HEK293 (cell line): ENCODE measurements at regions not wholly inside any gene's neighbourhood (a gene's known extent, or its start where the extent isn't known, plus 50 kb on each side); places are given as distances from the start of the nearest gene placed in this dataset.

ENCODE experiments used
- CTCF ChIA-PET: fragments of 350-600 bp; formaldehyde crosslinking; extraction: SDS; loops from one replicate; lab custom pipeline; 2021; ENCODE audit warnings: antibody characterized with exemption; lab: Yijun Ruan, JAX
- POLR2A ChIA-PET: fragments of 300-600 bp; formaldehyde crosslinking; extraction: SDS; loops from one replicate; lab custom pipeline; 2020; ENCODE audit warnings: antibody characterized with exemption, inconsistent platforms; lab: Yijun Ruan, JAX
- H3K27ac ChIP-seq: fragments of 200-500 bp; sonication (Bioruptor generic); 2 replicates; pipeline ENCODE4 v1.5.1; 2014; ENCODE audit warnings: low read depth, low read length, control low read depth, inconsistent platforms; ENCODE audit errors: extremely low read depth
- H3K36me3 ChIP-seq, 2 experiments: fragments of 200-500 bp in 1 of 2; sonication (Bioruptor generic) in 1 of 2; 1 replicate in 1 of 2; 2 replicates in 1 of 2; pipeline ENCODE4 v1.5.1; 2014 to 2017; ENCODE audit warnings: inconsistent platforms in 2 of 2, low read length in 2 of 2; ENCODE audit not compliant: control insufficient read depth in 2 of 2, insufficient read depth in 1 of 2
- H3K4me1 ChIP-seq: fragments of 200-500 bp; sonication (Bioruptor generic); 2 replicates; pipeline ENCODE4 v1.5.1; 2014; ENCODE audit warnings: mild to moderate bottlenecking, low read length, inconsistent platforms; ENCODE audit not compliant: control insufficient read depth, insufficient read depth
- H3K4me3 ChIP-seq: 2 replicates; pipeline ENCODE4 v1.5.1; 2011; ENCODE audit warnings: low read depth, mild to moderate bottlenecking, control low read depth, low read length, moderate library complexity
- H3K9me3 ChIP-seq: fragments of 200-500 bp; sonication (Bioruptor generic); 2 replicates; pipeline ENCODE4 v1.5.1; 2014; ENCODE audit warnings: low read depth, low read length, inconsistent platforms; ENCODE audit not compliant: control insufficient read depth, insufficient read depth
- BCL11B ChIP-seq: fragments of 450-650 bp; formaldehyde crosslinking; IDR thresholded peaks from 2 replicates; pipeline ENCODE4 v1.5.1; 2016; ENCODE audit warnings: low read depth, missing biosample characterization, missing genetic modification characterization
- HOXA7 ChIP-seq: sonication (generic); formaldehyde crosslinking; IDR thresholded peaks from 2 replicates; pipeline ENCODE4 v1.8.1; 2022; ENCODE audit warnings: missing genetic modification reagents, borderline replicate concordance
- KLF10 ChIP-seq: fragments of 450-650 bp; IDR thresholded peaks from 2 replicates; pipeline ENCODE4 v1.5.1; 2018; ENCODE audit warnings: missing biosample characterization, mild to moderate bottlenecking, missing genetic modification characterization
- KLF17 ChIP-seq: fragments of 450-650 bp; formaldehyde crosslinking; IDR thresholded peaks from 2 replicates; pipeline ENCODE4 v1.5.1; 2016; ENCODE audit warnings: missing biosample characterization, missing genetic modification characterization
- PRDM2 ChIP-seq: fragments of 450-650 bp; formaldehyde crosslinking; IDR thresholded peaks from 2 replicates; pipeline ENCODE4 v1.5.1; 2016; ENCODE audit warnings: missing biosample characterization, missing genetic modification characterization, borderline replicate concordance
- TCF7L2 ChIP-seq: IDR thresholded peaks from 2 replicates; pipeline ENCODE4 v1.6.1; 2011; ENCODE audit warnings: low read depth, mild to moderate bottlenecking, inconsistent platforms, low read length, moderate library complexity, borderline replicate concordance
- ZBTB11 ChIP-seq: fragments of 450-650 bp; formaldehyde crosslinking; conservative IDR thresholded peaks from 2 replicates; pipeline ENCODE4 v1.5.1; 2016; ENCODE audit warnings: low read depth, missing biosample characterization, missing genetic modification characterization
- ZNF157 ChIP-seq: fragments of 450-650 bp; formaldehyde crosslinking; IDR thresholded peaks from 2 replicates; pipeline ENCODE4 v1.5.1; 2016; ENCODE audit warnings: missing biosample characterization, missing genetic modification characterization
- ZNF18 ChIP-seq: fragments of 450-650 bp; formaldehyde crosslinking; IDR thresholded peaks from 2 replicates; pipeline ENCODE4 v1.5.1; 2016; ENCODE audit warnings: missing biosample characterization, missing genetic modification characterization
- ZNF184 ChIP-seq: fragments of 450-650 bp; IDR thresholded peaks from 2 replicates; pipeline ENCODE4 v1.5.1; 2018; ENCODE audit warnings: missing biosample characterization, mild to moderate bottlenecking, missing genetic modification characterization
- ZNF221 ChIP-seq: fragments of 450-650 bp; formaldehyde crosslinking; IDR thresholded peaks from 2 replicates; pipeline ENCODE4 v1.5.1; 2017; ENCODE audit warnings: missing biosample characterization, missing genetic modification characterization, borderline replicate concordance
- ZNF24 ChIP-seq: fragments of 450-650 bp; formaldehyde crosslinking; IDR thresholded peaks from 2 replicates; pipeline ENCODE4 v1.5.1; 2016; ENCODE audit warnings: missing biosample characterization, missing genetic modification characterization
- ZNF302 ChIP-seq: fragments of 450-650 bp; formaldehyde crosslinking; IDR thresholded peaks from 2 replicates; pipeline ENCODE4 v1.5.1; 2016; ENCODE audit warnings: missing biosample characterization, missing genetic modification characterization, low read depth
- ZNF560 ChIP-seq: fragments of 450-650 bp; formaldehyde crosslinking; IDR thresholded peaks from 2 replicates; pipeline ENCODE4 v1.5.1; 2017; ENCODE audit warnings: missing biosample characterization, missing genetic modification characterization, borderline replicate concordance
- ZNF561 ChIP-seq: fragments of 450-650 bp; IDR thresholded peaks from 2 replicates; pipeline ENCODE4 v1.5.1; 2018; ENCODE audit warnings: missing biosample characterization, missing genetic modification characterization, borderline replicate concordance

GRCh38 chr4:154033921-154034320, 245.0 kb upstream of the SFRP2 start:
- peaks cover 13% of the 10 kb centered on the region for H3K4me1 ChIP-seq
- POLR2A ChIA-PET = no interaction called here
- TF ChIP-seq ZNF24 (tag by site-specific recombination) (no peak), ZNF561 (tag by site-specific recombination) (no peak), ZNF560 (no peak), KLF17 (tag by site-specific recombination) (no peak), ZNF184 (no peak), HOXA7 (no peak), ZBTB11 (tag by site-specific recombination) (no peak), ZNF157 (tag by site-specific recombination) (no peak), KLF10 (no peak), ZNF18 (no peak), ZNF221 (tag by site-specific recombination) (no peak), TCF7L2 (no peak), ZNF302 (tag by site-specific recombination) (no peak), PRDM2 (tag by site-specific recombination) (no peak), BCL11B (tag by site-specific recombination) (no peak)
- TF ChIP-seq, all 188 proteins: peak for 0
- Histone ChIP-seq H3K4me3 (no peak overlapping the region), H3K36me3 (no peaks in the 10 kb centered on the region), H3K27ac (no peak overlapping the region), H3K9me3 (no peaks in the 10 kb centered on the region)
- CTCF ChIA-PET = no interaction called here
